PC-3 (cell line): ENCODE measurements at regions not wholly inside any gene's neighbourhood (a gene's known extent, or its start where the extent isn't known, plus 50 kb on each side); places are given as distances from the start of the nearest gene placed in this dataset.

ENCODE experiments used
- EZH2 ChIP-seq: fragments of 300-600 bp; sonication (generic); IDR thresholded peaks from one replicate; pipeline ENCODE4 v1.6.1; 2017; ENCODE audit warnings: antibody characterized with exemption, mild to moderate bottlenecking, low read length; ENCODE audit not compliant: unreplicated experiment
- EZH2phosphoT487 ChIP-seq: fragments of 300-600 bp; sonication (generic); IDR thresholded peaks from 2 replicates; pipeline ENCODE4 v1.6.1; 2018; ENCODE audit warnings: mild to moderate bottlenecking, antibody characterized with exemption, low read length, borderline replicate concordance
- TF ChIP-seq, protein P1 (sequence below): fragments of 300-600 bp; sonication (generic); conservative IDR thresholded peaks from 2 replicates; pipeline ENCODE4 v1.5.1; 2017; ENCODE audit warnings: antibody characterized with exemption, low read depth, mild to moderate bottlenecking, low read length

DNA sequence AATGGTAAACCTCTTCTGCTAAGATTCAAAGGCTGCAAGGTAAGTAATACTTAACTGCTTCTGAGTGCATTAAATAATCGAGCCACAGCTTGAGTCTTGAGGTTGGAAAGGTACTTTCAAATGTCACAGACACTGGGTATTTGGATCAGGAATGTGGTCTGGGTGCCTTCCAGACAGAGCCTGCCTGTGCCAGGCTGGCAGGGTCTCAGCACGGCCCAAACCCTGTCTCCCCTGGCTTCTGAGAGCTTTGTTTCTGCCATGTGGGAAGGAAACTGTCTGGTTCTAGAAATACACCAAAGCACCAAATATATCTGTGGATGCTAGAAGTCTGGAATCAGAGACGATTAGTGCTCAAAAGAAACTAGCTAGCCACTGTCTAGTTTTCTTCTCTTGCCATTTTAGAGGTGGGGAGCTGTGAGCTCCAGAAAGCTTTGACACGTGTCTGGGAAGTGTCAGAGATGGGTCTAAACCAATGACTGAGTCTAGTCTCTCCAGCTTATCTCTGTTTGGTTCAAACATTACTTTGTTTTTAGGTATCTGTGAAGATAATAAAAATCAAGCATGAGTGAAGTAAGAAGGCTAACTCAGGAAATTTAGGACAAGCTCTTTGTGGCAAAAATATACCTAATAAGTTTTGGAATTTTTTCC, 162.8 kb downstream of the CYP26A1 start:
- TF ChIP-seq, protein P1, sequence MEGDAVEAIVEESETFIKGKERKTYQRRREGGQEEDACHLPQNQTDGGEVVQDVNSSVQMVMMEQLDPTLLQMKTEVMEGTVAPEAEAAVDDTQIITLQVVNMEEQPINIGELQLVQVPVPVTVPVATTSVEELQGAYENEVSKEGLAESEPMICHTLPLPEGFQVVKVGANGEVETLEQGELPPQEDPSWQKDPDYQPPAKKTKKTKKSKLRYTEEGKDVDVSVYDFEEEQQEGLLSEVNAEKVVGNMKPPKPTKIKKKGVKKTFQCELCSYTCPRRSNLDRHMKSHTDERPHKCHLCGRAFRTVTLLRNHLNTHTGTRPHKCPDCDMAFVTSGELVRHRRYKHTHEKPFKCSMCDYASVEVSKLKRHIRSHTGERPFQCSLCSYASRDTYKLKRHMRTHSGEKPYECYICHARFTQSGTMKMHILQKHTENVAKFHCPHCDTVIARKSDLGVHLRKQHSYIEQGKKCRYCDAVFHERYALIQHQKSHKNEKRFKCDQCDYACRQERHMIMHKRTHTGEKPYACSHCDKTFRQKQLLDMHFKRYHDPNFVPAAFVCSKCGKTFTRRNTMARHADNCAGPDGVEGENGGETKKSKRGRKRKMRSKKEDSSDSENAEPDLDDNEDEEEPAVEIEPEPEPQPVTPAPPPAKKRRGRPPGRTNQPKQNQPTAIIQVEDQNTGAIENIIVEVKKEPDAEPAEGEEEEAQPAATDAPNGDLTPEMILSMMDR, result no peak
- no peak for TF ChIP-seq EZH2phosphoT487
- no peak for TF ChIP-seq EZH2
